GM18517 (cell line): ENCODE measurements at regions not wholly inside any gene's neighbourhood (a gene's known extent, or its start where the extent isn't known, plus 50 kb on each side); places are given as distances from the start of the nearest gene placed in this dataset.
"Not testable (repeated sequence)": the region's sequence is repeated elsewhere in the genome, so short reads cannot be mapped to it uniquely, and the experiment has no call there.

Source experiments
- ATAC-seq: cut with Tn5 transposase; IDR thresholded peaks from one replicate; pipeline ENCODE4 v1.9.1; 2021; ENCODE audit warnings: mild to moderate bottlenecking, moderate library complexity; ENCODE audit not compliant: unreplicated experiment

GRCh38 chr13:21261487-21262216 lies 85.2 kb downstream of the MRPL57 start:
- not testable (repeated sequence) for ATAC-seq

- ATAC-seq, result not testable (repeated sequence)
Observed at GRCh38 chr13:21263909-21264308, 87.5 kb downstream of the MRPL57 start.

- ATAC-seq, result not testable (repeated sequence)
Observed at GRCh38 chr13:21268485-21268884, 92.0 kb downstream of the MRPL57 start.

- not testable (repeated sequence) for ATAC-seq
Observed at GRCh38 chr13:21272439-21272838, 96.0 kb downstream of the MRPL57 start.

- ATAC-seq, result not testable (repeated sequence)
Observed at GRCh38 chr13:21274457-21274856, 98.0 kb downstream of the MRPL57 start.

GRCh38 chr13:21282065-21282464 lies 105.6 kb downstream of the MRPL57 start:
- ATAC-seq, result no peak

GRCh38 chr13:21287331-21287907 lies 111.0 kb downstream of the MRPL57 start:
- no peak for ATAC-seq

GRCh38 chr13:21289475-21289874 lies 113.0 kb downstream of the MRPL57 start:
- no peak for ATAC-seq

GRCh38 chr13:21290442-21291002 lies 114.1 kb downstream of the MRPL57 start:
- ATAC-seq, result not testable (repeated sequence)

- ATAC-seq, result no peak
Observed at GRCh38 chr13:21291840-21292239, 115.4 kb downstream of the MRPL57 start.

GRCh38 chr13:21296991-21297390 lies 120.5 kb downstream of the MRPL57 start:
- peak; percentile 36 for ATAC-seq

- no peak for ATAC-seq
Observed at GRCh38 chr13:21297447-21297846, 121.0 kb downstream of the MRPL57 start.

- ATAC-seq, result peak; percentile 92
Observed at GRCh38 chr13:21297914-21298831, 121.7 kb downstream of the MRPL57 start.

- ATAC-seq, result no peak
Observed at GRCh38 chr13:21304256-21304655, 127.8 kb downstream of the MRPL57 start.

GRCh38 chr13:21306300-21307073 lies 130.0 kb downstream of the MRPL57 start:
- ATAC-seq, result not testable (repeated sequence)

- not testable (repeated sequence) for ATAC-seq
Observed at GRCh38 chr13:21307158-21307557, 130.7 kb downstream of the MRPL57 start.

GRCh38 chr13:21308906-21309305 lies 132.4 kb downstream of the MRPL57 start:
- no peak for ATAC-seq

GRCh38 chr13:21309542-21310172 lies 133.2 kb downstream of the MRPL57 start:
- no peak for ATAC-seq

GRCh38 chr13:21310220-21310619 lies 133.8 kb downstream of the MRPL57 start:
- ATAC-seq, result no peak

- ATAC-seq, result not testable (repeated sequence)
Observed at GRCh38 chr13:21314976-21315375, 138.5 kb downstream of the MRPL57 start.
